Panc1 (cell line): ENCODE measurements at regions not wholly inside any gene's neighbourhood (a gene's known extent, or its start where the extent isn't known, plus 50 kb on each side); places are given as distances from the start of the nearest gene placed in this dataset.

Source experiments
- ATAC-seq: fragments of 200-7000 bp; cut with Tn5 transposase; 2 replicates; pipeline ENCODE4 v1.9.1; 2020; ENCODE audit warnings: mild to moderate bottlenecking, moderate library complexity
- BruUV-seq: library from RNA; stranded (reverse); fragments of 400-500 nt; replicated peaks from 2 replicates; lab custom pipeline; 2021; lab: Mats Ljungman, UMichigan
- CTCF ChIA-PET: fragments of 300-600 bp; sonication (Branson Sonifier 250); formaldehyde crosslinking; loops from one replicate; lab custom pipeline; 2022; ENCODE audit warnings: antibody characterized with exemption; lab: Charles Lee
- POLR2A ChIA-PET: fragments of 300-600 bp; sonication (Branson Sonifier 250); formaldehyde crosslinking; loops from one replicate; lab custom pipeline; 2022; ENCODE audit warnings: antibody characterized with exemption; lab: Charles Lee
- DNase-seq: peaks from one replicate; pipeline ENCODE4 v3.0.0-alpha.2; 2010; ENCODE audit warnings: low read depth, low spot score
- H3K27ac ChIP-seq: 2 replicates; pipeline ENCODE4 v1.5.1; 2011; ENCODE audit warnings: mild to moderate bottlenecking, low read length, inconsistent platforms
- H3K27me3 ChIP-seq: fragments of 200-500 bp; sonication (Bioruptor generic); 2 replicates; pipeline ENCODE4 v1.6.0; 2014; ENCODE audit warnings: low read length, inconsistent platforms; ENCODE audit not compliant: control insufficient read depth, insufficient read depth
- H3K36me3 ChIP-seq: fragments of 200-500 bp; sonication (Bioruptor generic); 2 replicates; pipeline ENCODE4 v1.5.1; 2014; ENCODE audit warnings: inconsistent platforms, mild to moderate bottlenecking, low read length, moderate library complexity; ENCODE audit not compliant: control insufficient read depth, insufficient read depth
- H3K4me1 ChIP-seq: 2 replicates; pipeline ENCODE4 v1.5.1; 2011; ENCODE audit warnings: inconsistent platforms, mild to moderate bottlenecking, low read length, moderate library complexity; ENCODE audit not compliant: control insufficient read depth, insufficient read depth
- H3K4me3 ChIP-seq, 2 experiments: 2 replicates each; pipeline ENCODE4 v1.5.1; 2011 to 2012; ENCODE audit warnings: low read depth in 2 of 2, low read length in 2 of 2, mild to moderate bottlenecking in 2 of 2, inconsistent platforms in 1 of 2, moderate library complexity in 1 of 2
- H3K9me3 ChIP-seq: fragments of 200-500 bp; sonication (Bioruptor generic); 2 replicates; pipeline ENCODE4 v1.5.1; 2014; ENCODE audit warnings: low read depth, mild to moderate bottlenecking, inconsistent platforms, low read length, moderate library complexity; ENCODE audit not compliant: control insufficient read depth, insufficient read depth
- POLR2AphosphoS5 ChIP-seq: IDR thresholded peaks from 2 replicates; pipeline ENCODE4 v1.6.1; 2012; ENCODE audit warnings: mild to moderate bottlenecking, low read depth, low read length, moderate library complexity
- SIN3A ChIP-seq: IDR thresholded peaks from 2 replicates; pipeline ENCODE4 v1.6.1; 2012; ENCODE audit warnings: low read depth, mild to moderate bottlenecking, low read length, moderate library complexity, borderline replicate concordance; ENCODE audit not compliant: insufficient read depth
- TCF7L2 ChIP-seq: IDR thresholded peaks from 2 replicates; pipeline ENCODE4 v1.6.1; 2011; ENCODE audit warnings: mild to moderate bottlenecking, low read depth, low read length, inconsistent platforms
- in situ Hi-C: cut with HindIII; loops from 2 replicates; pipeline ENCODE4 v1.10.0; 2016; ENCODE audit warnings: low sequenced_read_pairs, low pct_unique_long_range_greater_than_20kb
- intact Hi-C: fragments of 100-400 bp; cut with micrococcal nuclease; formaldehyde crosslinking; loops from one replicate; pipeline ENCODE4 v1.10.0; 2022; ENCODE audit not compliant: unreplicated experiment
- TF ChIP-seq, protein P1 (sequence below), 2 experiments: IDR thresholded peaks; 2 replicates each; pipeline ENCODE4 v1.6.1; 2011 to 2012; ENCODE audit warnings: low read depth in 2 of 2, control low read depth in 1 of 2, low read length in 1 of 2, mild to moderate bottlenecking in 1 of 2, moderate library complexity in 1 of 2; ENCODE audit not compliant: insufficient read depth in 1 of 2
- TF ChIP-seq, protein P2 (sequence below): fragments of 450-650 bp; IDR thresholded peaks from 2 replicates; pipeline ENCODE4 v1.5.1; 2017; ENCODE audit warnings: mild to moderate bottlenecking

DNA sequence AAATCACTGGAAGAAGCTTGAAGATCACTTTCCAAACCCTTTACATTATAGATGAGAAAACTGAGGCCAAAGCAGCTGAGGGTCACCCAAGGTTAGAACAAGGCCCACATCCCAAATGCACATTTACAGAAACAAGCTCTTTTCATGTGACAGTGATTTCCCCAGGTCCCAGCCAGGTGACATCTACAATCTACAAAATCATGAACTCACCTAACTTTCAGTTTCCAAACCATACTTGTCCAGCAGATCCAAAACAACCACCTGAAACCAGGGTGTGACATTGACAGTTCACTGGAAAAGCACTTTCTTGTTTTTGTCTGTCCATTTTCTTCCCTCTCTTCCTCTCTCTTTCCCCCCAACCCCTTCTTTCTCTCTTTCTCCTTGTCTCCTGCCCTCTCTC lies 132.2 kb upstream of the PRICKLE2 start:
- H3K36me3 ChIP-seq, result no peaks in the 10 kb centered on the region
- intact Hi-C loops, result no loop called here
- CTCF ChIA-PET, result no interaction called here
- TF ChIP-seq POLR2AphosphoS5, result no peak
- TF ChIP-seq TCF7L2, result no peak
- TF ChIP-seq, protein P1, sequence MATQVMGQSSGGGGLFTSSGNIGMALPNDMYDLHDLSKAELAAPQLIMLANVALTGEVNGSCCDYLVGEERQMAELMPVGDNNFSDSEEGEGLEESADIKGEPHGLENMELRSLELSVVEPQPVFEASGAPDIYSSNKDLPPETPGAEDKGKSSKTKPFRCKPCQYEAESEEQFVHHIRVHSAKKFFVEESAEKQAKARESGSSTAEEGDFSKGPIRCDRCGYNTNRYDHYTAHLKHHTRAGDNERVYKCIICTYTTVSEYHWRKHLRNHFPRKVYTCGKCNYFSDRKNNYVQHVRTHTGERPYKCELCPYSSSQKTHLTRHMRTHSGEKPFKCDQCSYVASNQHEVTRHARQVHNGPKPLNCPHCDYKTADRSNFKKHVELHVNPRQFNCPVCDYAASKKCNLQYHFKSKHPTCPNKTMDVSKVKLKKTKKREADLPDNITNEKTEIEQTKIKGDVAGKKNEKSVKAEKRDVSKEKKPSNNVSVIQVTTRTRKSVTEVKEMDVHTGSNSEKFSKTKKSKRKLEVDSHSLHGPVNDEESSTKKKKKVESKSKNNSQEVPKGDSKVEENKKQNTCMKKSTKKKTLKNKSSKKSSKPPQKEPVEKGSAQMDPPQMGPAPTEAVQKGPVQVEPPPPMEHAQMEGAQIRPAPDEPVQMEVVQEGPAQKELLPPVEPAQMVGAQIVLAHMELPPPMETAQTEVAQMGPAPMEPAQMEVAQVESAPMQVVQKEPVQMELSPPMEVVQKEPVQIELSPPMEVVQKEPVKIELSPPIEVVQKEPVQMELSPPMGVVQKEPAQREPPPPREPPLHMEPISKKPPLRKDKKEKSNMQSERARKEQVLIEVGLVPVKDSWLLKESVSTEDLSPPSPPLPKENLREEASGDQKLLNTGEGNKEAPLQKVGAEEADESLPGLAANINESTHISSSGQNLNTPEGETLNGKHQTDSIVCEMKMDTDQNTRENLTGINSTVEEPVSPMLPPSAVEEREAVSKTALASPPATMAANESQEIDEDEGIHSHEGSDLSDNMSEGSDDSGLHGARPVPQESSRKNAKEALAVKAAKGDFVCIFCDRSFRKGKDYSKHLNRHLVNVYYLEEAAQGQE (IDR thresholded peaks at IDR 0.05; ENCODE audit: insufficient read depth in 1 of 2, low read depth in 2 of 2, low read length in 1 of 2), result no peak
- TF ChIP-seq, protein P2, sequence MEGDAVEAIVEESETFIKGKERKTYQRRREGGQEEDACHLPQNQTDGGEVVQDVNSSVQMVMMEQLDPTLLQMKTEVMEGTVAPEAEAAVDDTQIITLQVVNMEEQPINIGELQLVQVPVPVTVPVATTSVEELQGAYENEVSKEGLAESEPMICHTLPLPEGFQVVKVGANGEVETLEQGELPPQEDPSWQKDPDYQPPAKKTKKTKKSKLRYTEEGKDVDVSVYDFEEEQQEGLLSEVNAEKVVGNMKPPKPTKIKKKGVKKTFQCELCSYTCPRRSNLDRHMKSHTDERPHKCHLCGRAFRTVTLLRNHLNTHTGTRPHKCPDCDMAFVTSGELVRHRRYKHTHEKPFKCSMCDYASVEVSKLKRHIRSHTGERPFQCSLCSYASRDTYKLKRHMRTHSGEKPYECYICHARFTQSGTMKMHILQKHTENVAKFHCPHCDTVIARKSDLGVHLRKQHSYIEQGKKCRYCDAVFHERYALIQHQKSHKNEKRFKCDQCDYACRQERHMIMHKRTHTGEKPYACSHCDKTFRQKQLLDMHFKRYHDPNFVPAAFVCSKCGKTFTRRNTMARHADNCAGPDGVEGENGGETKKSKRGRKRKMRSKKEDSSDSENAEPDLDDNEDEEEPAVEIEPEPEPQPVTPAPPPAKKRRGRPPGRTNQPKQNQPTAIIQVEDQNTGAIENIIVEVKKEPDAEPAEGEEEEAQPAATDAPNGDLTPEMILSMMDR, result no peak
- no peak for TF ChIP-seq SIN3A
- H3K4me3 ChIP-seq, result no peak overlapping the region
- POLR2A ChIA-PET, result no interaction called here
- no peaks in the 10 kb centered on the region for H3K9me3 ChIP-seq
- in situ Hi-C loops, result no loop called here
- ATAC-seq (no peak), DNase-seq (no peak)
- no peak overlapping the region for H3K27ac ChIP-seq
- no TSS peak for BruUV-seq
- no peaks in the 10 kb centered on the region for H3K27me3 ChIP-seq
- no peaks in the 10 kb centered on the region for H3K4me1 ChIP-seq

DNA sequence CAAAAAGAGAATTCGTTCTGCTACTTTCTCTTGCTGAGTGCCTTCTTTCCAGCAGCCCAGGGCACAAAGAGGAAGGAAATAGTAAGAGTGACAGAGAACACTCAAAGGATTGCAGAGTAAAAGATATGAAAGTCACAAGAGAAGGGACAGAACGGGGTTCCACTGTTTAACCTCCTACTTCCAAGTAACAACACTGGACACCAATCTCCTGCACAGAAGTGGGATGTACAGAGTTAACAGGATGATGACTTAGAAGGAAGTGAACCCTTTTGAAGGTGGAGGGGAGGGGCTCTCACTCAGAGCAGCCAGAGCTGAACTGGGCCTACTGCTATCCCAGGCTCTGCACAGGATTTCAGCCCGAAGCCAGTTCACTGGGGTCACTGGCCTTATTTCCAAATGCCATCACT lies 130.1 kb upstream of the PRICKLE2 start:
- H3K9me3 ChIP-seq, result no peaks in the 10 kb centered on the region
- ATAC-seq (no peak), DNase-seq (no peak)
- H3K36me3 ChIP-seq, result no peaks in the 10 kb centered on the region
- BruUV-seq, result no TSS peak
- H3K27me3 ChIP-seq, result no peaks in the 10 kb centered on the region
- no peaks in the 10 kb centered on the region for H3K4me1 ChIP-seq
- in situ Hi-C loops, result no loop called here
- POLR2A ChIA-PET, result no interaction called here
- no peak overlapping the region for H3K4me3 ChIP-seq
- no peak overlapping the region for H3K27ac ChIP-seq
- intact Hi-C loops, result no loop called here
- CTCF ChIA-PET, result no interaction called here
- TF ChIP-seq, protein P1 (IDR thresholded peaks at IDR 0.05; ENCODE audit: insufficient read depth in 1 of 2, low read depth in 2 of 2, low read length in 1 of 2), result no peak
- TF ChIP-seq SIN3A, result no peak
- TF ChIP-seq POLR2AphosphoS5, result no peak
- TF ChIP-seq, protein P2, result no peak
- TF ChIP-seq TCF7L2, result no peak
